Jurkat, Clone E6-1 (cell line): ENCODE measurements at regions not wholly inside any gene's neighbourhood (a gene's known extent, or its start where the extent isn't known, plus 50 kb on each side); places are given as distances from the start of the nearest gene placed in this dataset.

Experiments
- DNase-seq: peaks from one replicate; pipeline ENCODE4 v3.0.0-alpha.2; 2011; ENCODE audit warnings: low read depth, low spot score
- H3K4me3 ChIP-seq: 2 replicates; pipeline ENCODE4 v1.5.1; 2011; ENCODE audit warnings: mild to moderate bottlenecking, low read length, control low read depth, moderate library complexity

DNA sequence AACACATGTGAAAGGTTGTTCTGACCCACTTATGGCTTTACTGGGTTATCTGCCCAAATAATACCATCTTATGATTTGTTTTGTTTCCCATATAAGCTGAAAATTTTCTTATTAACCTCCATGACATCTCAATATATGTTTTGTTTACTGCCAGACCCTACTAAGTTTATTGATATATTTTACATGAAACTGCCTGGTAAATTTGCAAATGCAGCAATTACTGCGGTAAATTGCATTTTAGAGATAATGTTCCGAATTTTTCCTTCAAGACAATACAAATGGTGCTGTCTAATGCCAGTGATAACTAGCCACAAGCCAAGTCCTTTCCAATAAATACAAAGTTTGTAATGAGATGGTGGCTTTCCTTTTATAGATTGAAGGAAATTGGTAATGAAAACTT, 275.9 kb downstream of the SAMD5 start:
- no peak for DNase-seq
- no peak overlapping the region for H3K4me3 ChIP-seq

DNA sequence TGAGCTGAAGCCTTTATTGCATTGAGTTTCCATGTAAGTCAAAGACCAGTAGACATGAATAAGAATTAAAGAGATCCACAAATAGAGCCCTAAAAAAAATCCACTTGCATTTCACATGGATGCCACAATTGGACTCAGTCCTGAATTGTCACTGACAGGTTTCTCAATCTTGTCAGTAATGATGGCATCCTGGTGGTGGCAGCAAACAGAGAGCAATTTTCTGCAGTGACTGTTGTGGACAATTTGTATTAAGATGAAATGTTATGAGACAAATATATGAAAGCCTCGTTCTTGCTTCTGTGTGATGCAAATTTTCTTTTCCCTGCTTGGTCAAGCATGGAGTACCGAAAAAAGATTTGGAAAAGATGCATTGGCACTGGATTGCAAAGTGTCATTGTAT, 278.9 kb downstream of the SAMD5 start:
- DNase-seq: no peak
- H3K4me3 ChIP-seq: no peak overlapping the region

- H3K4me3 ChIP-seq: no peak overlapping the region
- no peak for DNase-seq
Measured at GRCh38 chr6:147789430-147789947, 281.0 kb downstream of the SAMD5 start.

DNA sequence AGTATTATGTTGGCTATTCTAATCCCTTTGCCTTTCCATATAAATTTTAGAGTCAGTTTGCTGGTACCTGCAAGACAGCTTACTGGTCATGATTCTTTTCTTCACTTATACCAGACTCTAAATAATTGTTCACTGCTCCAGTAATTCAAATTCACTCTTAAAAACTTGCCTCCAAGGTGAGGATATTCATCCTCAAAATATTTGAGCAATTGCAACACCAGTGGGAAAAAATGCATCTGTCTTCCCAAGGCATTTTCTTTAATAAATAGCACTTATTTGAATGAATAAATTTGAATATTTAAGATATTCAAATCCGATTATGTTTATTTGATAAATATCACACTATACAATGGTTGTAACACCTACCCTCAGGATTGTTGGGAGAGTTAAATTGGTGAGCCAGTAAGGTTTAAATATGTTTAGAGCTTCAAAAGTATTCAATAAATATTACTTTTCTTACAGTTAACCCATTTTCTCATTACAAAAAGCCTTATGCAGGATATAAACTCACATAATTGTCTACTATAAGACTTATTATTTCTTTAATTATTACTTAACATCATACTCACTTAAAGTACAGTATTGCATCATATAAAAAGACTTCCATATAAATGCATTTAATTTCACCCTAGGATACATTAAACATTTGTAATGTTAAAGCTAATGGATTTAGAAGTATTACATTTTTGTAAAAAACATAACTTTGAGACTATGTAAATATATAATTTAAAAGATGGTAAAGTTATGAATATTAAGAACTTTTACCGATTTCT, 285.6 kb downstream of the SAMD5 start:
- DNase-seq: no peak
- H3K4me3 ChIP-seq: no peak overlapping the region

GRCh38 chr6:147802459-147802858, 294.0 kb downstream of the SAMD5 start:
- H3K4me3 ChIP-seq: no peak overlapping the region
- DNase-seq: no peak

- no peak for DNase-seq
- H3K4me3 ChIP-seq: no peak overlapping the region
Measured at GRCh38 chr6:147805155-147805554, 296.7 kb downstream of the SAMD5 start.

DNA sequence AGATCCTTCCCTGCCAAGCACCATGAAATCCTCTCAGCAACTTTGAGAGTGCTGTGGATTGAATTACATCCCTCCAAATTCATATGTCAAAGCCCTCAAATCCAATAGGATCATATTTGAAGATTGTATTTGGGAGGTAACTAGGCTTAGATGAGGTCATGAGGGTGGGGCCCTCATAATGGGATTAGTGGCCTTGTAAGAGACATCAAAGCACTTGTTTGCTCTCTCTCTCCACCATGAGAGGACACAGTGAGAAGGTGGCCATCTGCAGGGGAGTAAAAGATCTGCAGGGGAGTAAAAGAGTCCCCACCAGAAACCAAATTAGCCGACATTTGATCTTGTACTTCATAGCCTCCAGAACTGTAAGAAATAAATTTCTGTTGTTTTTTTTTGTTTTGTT, 298.2 kb downstream of the SAMD5 start:
- DNase-seq: no peak
- H3K4me3 ChIP-seq: no peak overlapping the region

- DNase-seq: no peak
- no peak overlapping the region for H3K4me3 ChIP-seq
Measured at GRCh38 chr6:147808640-147809039, 300.1 kb downstream of the SAMD5 start.

GRCh38 chr6:147811913-147812629, 303.6 kb downstream of the SAMD5 start:
- no peak for DNase-seq
- H3K4me3 ChIP-seq: no peak overlapping the region

DNA sequence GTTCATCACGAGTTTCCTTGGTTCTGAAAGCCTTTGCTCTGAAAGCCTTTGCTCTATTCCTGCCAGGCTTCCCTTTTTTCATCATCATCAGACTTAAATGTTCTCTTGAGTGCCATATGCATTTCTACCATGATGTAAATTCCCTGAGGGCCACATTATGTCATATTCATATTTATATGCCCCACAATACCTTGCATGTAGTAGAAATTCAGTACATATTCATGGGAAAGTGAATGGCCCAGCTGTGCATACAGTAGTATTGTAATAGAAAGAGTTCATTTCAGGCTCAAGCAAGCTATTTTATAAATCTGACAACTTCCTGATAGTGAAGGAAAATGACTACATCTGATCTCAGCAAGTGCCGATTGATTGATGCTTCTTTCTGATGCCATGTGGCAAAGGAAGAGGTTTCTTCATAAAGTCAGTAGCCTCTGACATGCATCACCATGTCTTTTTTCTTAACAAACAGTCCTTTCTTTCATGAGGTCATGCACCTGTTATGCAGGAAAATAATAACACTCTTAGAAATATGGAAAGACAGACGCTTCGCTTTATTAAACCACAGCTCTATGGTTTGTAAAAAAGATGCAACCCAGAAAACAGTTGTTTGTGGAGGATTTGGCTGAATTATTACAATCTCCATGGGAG, 308.7 kb downstream of the SAMD5 start:
- no peak for DNase-seq

DNA sequence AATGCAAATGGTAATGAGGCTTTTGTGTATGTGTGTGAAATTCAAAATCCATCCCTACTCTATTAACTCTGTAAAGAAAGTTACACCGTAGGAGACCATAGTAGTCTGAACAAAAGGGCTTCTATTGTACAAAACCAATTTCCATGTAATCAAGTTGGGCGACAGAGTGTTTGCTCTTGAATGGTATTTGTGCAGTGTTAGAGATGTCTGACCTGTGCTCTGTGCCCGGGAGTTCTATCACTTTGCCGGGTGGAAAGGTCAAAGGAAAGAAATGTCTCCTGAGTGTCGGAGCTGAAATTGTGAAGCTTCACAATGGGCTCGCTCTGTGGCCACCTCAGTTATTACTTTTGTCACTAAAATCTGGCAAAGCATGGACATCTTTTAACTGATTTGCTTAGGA, 312.0 kb downstream of the SAMD5 start:
- H3K4me3 ChIP-seq: no peak overlapping the region
- DNase-seq: no peak

More for the DNA sequence above, 308.7 kb downstream of the SAMD5 start:
- H3K4me3 ChIP-seq: no peak overlapping the region

DNA sequence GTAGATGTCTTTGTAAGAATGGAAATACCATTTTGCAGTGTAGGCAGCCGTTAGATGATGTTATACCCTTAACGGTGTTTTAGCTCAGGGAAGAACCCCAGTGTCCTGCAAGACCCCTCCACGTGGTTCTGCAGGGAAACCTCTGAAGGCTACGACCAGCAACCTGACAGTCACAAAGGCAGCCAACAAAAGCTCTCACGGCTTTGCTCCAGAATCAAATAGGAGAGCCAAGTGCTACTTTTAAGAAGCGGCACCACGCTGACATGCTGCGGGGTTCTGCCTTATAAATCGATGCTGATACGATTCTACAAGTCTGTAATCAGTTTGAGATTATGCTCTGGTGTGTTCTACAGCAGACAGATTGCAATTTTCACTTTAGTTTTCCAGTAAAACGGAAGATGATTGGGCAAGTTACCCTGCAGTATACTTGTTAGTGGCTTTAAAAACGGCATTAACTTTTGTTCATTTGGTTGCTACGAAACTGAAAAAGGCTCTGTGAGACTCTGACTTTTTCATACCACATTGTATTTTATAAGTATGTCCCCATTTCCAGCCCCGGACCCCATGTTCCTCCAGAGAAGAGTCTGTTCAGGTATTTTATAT, 312.9 kb downstream of the SAMD5 start:
- no peak for DNase-seq
- H3K4me3 ChIP-seq: no peak overlapping the region

GRCh38 chr6:147823936-147824335, 315.4 kb downstream of the SAMD5 start:
- no peak overlapping the region for H3K4me3 ChIP-seq
- no peak for DNase-seq

DNA sequence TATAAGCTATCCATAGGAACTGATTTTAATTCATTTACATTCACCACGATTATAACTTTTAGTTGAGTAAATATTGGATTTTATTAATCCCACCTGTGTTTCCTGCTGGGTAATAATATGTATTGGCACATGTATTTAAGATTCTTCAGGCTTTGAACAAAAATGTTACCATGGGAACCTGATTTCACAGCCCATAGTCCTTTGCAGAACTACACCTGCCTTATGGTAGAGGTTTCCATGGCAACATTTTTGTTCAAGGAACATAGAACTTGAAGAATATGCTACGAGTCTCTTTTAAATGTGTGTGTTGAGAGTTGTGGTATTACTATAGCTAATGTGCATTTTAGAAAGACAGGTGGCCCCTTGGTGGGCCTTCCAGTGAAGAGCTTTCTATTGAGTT, 317.4 kb downstream of the SAMD5 start:
- H3K4me3 ChIP-seq: no peak overlapping the region
- DNase-seq: no peak

- no peak for DNase-seq
- H3K4me3 ChIP-seq: no peak overlapping the region
Measured at GRCh38 chr6:147826698-147827097, 318.2 kb downstream of the SAMD5 start.

- no peak for DNase-seq
- H3K4me3 ChIP-seq: no peak overlapping the region
Measured at GRCh38 chr6:147829418-147829817, 320.9 kb downstream of the SAMD5 start.

GRCh38 chr6:147829835-147830234, 321.3 kb downstream of the SAMD5 start:
- DNase-seq: no peak
- H3K4me3 ChIP-seq: no peak overlapping the region

- no peak overlapping the region for H3K4me3 ChIP-seq
- DNase-seq: no peak
Measured at GRCh38 chr6:147831356-147831755, 322.9 kb downstream of the SAMD5 start.

GRCh38 chr6:147833607-147834006, 325.1 kb downstream of the SAMD5 start:
- no peak overlapping the region for H3K4me3 ChIP-seq
- no peak for DNase-seq
